ENCODE measurements at regions not wholly inside any gene's neighbourhood (a gene's known extent, or its start where the extent isn't known, plus 50 kb on each side); places are given as distances from the start of the nearest gene placed in this dataset.

DNA sequence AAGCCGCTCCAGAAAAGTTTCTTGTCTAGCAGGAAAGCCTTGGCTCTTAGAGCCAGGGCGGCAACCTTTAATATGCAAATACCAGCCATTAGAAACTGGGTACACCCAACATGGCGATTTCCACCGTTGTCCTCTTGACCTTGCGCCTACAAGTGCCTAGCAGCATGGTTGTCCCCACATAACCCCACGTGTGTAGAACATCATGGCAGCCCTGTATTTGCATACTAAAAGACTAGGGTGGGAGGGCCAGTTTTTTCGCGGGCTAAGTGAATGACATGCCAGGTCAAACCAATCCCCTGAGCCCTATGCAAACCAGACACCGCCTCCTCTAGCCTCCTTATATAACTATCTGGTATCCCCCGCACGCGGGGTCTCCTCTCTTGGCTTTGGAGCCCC, 58.4 kb upstream of the FZD8 start:
- DNase-seq (ENCODE audit: low read depth, low spot score) = no peak

DNA sequence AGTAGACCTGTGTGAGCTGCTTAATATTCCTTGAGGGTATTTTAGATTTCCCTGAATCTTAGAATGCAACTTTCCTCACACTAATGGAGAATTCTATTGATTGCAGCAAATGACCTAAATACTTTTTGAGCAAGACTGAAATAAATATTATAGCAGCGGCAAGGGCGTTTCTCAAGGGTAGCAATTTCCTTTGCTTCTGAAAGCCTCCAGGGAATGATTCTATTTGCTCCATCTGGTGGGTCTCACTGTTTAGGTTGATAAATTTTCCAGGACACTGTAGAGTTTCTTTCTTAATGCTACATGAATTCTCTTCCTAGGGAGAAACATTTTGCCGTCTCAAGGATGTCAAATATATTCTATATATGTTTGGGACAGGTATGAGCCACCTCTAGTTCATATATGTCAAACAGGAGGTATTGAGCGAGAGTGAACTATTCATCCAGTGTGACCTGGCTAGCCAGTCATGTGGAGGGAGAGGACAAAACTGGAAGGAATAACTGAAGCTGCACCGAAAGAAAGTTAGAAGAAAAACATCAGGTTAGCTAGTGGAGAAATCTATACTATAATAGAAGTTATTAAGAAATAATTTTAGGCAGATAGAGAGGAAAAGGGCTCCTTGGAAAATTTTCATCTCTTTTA, 57.9 kb upstream of the FZD8 start:
- no peak for DNase-seq (ENCODE audit: low read depth, low spot score)

DNA sequence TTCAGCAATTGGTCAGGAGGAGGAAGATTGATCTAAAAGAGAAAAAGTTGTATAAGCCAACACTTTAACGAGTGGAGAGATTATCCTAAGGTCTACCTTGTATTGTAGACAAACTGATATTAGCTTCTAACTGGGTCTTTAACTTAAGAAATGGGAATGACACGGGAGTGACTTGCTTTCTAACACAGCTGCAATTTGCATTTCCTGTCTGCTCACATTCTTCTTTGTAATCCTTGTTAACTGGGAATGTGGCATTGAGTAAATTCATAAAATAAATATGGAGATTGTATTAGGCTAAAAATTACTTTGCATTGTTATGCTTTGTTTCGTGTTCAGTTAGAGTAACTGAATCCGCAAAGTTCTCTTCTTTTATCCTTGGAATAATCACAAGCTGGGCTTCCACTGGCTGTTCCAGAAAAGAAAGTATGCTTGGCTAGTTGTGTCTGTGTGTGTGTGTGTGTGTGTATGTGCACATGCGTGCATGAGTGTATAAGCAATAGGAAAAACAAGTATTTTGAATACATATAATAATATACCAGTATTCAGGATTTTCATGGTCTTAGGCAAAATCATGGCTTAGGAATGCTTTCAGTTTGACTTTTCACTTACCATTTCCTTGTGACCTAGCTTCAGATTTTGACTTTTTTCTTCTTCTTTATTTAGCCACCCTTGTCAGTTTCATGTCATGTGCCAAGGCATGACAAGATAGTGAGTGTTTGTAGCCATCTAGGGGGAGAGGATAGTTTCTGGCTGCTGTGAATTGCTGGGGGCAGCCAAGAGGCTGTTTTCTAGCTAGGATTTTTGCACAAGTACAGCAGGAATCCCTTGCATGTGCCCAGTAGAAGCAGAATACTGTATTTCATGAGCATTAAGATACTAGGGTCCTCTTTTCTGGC, 54.5 kb upstream of the FZD8 start:
- DNase-seq (ENCODE audit: low read depth, low spot score) = no peak

DNA sequence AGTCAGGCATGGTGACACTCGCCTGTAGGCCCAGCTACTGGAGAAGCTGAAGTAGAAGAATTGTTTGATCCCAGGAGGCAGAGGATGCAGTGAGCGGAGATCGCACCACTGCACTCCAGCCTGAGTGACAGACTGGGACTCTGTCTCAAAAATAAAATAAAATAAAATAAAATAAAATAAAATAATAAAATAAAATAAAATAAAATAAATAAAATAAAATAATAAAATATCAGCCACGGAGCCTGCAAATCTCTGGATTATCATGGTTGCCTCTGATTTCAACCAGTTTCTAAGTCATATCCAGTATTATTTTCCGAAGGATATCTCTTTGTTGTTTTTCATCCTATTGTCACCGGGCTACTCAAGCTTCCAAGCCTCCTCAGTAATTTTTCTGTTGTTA, 51.7 kb upstream of the FZD8 start:
- no peak for DNase-seq (ENCODE audit: low read depth, low spot score)

Data from brain pericyte (primary cell).